HG02623 (cell line): ENCODE measurements at regions not wholly inside any gene's neighbourhood (a gene's known extent, or its start where the extent isn't known, plus 50 kb on each side); places are given as distances from the start of the nearest gene placed in this dataset.
A peak's percentile ranks its signal among the peaks of the same experiment; 100 is the strongest.

Experiments
- ATAC-seq: cut with Tn5 transposase; IDR thresholded peaks from one replicate; pipeline ENCODE4 v1.9.1; 2021; ENCODE audit warnings: moderate library complexity; ENCODE audit not compliant: unreplicated experiment

DNA sequence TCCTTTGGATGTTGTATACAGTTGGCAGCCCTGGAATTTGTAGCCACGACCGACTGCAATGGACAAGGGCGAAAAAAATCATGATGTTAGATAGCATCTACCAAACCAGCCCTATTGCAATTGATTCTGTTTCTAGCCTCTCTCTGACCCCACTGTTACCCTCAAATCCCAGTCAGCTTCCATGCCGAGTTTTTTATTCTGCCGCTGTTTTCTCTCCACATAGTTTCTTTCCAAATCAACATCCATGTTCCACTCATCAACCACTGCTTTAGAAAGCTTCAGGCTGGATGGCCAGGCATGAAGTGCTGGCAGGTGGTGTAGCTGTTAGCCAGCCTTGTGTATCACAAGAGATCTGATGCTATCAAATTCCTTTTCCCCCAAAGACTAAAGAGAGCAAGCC is 272.8 kb downstream of the FIGN start:
- no peak for ATAC-seq

DNA sequence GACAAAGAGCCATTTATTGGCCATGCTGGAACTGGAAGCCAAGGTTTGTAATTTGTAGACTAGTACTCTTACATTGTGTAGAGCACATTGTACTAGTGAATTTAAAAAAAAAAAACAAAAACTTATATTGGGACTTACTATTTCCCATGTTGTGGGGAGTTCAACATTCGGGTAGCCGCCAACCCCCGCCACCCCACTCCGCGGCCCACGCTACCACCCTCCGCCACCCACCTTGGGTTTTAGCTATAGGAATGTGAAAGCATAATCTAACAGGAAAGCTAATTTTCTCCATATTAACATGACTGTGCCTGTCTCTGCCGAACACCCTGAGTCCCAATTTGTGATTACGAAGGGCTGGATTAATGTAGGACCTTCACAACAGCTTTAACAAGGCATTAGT is 275.8 kb downstream of the FIGN start:
- ATAC-seq = no peak

DNA sequence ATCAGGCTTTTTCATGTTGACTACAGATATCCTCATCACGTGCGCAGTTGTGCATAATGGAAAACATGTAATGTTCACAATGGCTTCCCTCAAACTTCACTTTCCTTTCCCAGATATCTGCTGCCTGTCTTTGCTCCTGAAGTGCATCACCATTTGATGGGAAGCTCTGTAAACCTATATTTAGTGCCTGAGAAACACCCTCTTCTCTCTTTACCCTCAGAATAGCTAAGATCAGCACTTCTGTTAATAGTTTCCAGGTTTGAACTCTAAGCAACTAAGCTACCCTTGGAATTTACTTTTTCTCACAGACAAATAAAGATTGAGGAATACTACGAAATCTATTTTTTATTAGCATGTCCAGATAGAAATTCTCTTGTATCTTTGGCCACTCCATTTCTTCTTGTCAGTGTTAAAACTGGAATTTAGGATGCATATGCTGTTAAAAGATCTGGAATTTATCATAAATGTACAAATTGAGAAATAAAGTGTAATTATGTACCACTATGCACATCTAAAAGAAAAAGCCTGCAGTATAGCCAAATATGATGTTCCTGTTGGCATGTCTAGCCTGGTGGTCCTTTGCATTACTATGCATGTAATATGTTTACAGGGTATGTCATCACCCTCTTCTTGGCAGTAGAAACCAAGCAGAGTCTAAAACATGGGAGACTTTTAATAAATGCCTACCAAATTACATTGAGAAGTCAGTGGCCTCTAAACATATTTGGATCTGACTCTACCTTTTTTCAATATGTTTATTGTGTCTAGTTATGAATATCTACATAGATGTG is 278.7 kb downstream of the FIGN start:
- no peak for ATAC-seq

DNA sequence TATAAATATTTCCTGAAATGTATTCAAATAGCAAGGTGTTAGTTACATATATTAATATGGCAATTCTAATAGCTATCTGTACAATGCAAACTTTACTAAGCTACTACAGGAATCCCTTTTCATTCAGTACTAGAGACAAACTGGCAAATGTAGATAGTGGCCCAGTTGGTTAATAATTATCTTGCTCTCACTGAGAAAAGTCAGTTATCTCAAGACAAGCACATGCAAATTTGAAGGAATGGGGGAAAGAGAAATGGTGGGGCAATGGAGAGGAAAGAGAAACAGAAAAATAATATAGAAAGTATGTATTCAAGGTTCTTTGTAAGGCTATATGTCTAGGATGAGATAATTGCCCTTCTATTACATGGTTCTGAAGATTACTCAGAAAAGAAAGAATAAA is 280.0 kb downstream of the FIGN start:
- ATAC-seq = peak; percentile 90

DNA sequence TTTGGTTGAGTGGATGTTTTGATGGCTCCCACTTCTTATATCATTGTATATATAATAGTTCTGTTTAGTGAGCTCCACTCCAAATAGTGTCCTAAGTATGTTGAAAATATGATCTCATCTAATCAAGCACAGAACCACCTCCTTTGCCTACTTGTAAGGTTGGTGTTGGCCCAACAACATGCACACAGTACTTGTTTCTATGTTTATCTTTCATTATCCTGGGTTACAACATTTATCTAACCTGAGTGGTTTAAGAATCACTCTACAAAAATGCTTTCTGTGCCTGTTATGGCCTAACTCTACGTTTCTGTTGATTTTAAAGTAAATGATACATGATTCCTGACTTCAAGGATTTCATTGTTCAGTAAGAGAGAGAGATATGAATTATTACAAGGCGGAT is 281.9 kb downstream of the FIGN start:
- no peak for ATAC-seq

DNA sequence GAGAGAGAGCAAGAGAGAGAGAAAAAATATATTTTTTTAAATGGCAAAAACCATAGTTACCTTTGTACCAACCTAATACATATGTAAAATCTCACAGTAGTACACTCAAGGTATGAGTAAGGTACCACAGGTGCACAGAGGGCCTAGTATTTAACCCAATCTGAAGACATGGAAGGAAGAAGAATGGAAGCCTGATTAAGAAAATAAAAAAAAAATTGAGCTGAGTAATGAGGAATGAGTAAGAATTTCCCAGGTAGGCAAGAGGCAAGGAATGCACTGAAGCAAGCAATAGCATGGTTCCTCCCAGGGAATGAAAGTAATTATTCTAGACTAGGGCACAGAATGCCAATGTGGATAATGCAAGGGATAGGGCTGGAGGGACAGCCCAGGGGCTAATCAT is 294.2 kb downstream of the FIGN start:
- no peak for ATAC-seq

DNA sequence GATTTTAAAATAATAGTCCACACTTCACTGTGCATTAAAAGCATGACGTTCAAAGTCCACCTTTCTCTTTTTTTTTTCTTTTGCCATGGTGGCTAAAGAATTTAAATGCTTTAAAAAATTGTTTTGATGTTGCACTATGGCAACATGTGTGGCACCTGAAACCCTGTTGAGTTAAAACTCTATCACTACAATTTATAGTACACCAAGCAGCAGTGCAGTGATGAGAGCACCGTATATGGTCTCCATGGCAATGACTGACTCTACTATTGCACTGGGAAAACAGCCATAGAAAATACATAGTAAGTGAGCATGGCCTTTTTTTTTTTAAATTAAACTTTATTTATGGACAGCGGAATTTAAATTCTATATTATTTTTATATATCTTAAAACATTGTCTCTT is 298.8 kb downstream of the FIGN start:
- no peak for ATAC-seq

DNA sequence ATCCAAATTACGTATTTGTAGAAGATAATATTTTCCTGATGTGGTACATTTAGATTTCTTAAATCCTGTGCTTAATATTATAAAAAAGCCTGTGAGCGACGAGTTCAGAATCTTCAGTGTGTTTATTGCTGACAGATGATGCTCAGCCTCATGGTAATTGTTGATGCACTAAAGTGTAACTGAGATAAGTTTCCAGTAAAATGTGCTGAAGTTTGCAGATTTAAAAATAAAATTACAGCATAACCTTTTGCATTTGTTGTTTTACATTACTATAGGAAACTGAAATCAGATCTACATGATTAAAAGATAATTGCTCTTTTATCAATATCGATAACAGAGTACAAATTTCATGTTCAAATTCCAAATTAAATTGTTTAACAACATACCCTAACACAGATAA is 307.6 kb downstream of the FIGN start:
- no peak for ATAC-seq

DNA sequence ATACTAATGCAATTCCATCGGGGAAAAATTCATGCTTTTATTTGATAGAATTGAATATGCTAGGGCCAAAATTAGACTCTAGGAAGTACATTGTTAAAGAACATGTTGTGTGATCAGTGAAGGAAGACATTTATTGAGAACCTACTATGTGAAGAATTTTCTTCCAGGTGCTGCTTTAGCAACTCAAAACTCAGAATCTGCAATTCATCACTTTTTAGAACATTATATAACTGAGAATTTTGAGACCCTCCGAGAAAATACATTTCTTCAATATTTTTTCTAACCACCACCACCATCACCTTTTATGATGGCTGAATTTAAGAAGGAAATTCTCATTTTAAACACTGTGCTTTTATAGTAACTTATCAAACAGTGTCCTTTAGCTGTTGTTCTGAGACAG is 315.2 kb downstream of the FIGN start:
- no peak for ATAC-seq

DNA sequence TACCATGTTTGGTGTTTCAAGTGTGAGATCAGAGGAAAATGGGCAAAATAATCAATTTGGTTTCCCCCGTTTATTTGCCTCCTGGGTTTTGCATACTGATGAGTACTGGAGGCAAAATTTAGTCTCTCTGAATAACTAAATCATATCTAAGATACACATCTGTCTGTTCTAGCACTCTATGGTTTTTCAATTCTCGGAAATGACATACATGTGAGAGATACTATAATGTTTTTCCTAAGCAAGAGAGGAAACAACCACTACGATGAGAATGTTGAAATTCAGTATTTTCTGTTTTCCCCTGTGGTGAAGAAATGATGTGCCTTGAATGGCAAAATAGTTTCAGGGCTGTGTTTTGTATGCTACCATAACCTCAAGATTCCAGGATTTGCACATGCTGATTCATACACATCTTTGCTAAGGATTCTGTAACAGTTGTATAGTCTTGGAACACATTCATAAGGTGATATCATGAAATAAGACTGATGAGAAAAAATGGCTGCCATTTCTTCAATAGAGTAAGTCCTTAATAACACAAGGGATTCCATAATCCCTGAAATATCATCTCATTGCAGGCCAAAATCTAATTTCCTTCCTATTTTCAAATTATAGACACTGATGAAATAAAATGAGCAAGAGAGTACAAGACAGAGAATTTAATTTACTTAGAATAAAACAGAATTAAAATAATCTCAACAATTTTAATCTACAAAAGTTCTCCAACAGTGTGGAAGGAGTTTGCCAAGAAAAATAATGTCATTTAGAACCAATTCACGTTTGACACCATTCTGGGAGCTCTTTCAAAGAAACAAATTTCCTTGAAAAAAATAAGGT is 316.6 kb downstream of the FIGN start:
- no peak for ATAC-seq

DNA sequence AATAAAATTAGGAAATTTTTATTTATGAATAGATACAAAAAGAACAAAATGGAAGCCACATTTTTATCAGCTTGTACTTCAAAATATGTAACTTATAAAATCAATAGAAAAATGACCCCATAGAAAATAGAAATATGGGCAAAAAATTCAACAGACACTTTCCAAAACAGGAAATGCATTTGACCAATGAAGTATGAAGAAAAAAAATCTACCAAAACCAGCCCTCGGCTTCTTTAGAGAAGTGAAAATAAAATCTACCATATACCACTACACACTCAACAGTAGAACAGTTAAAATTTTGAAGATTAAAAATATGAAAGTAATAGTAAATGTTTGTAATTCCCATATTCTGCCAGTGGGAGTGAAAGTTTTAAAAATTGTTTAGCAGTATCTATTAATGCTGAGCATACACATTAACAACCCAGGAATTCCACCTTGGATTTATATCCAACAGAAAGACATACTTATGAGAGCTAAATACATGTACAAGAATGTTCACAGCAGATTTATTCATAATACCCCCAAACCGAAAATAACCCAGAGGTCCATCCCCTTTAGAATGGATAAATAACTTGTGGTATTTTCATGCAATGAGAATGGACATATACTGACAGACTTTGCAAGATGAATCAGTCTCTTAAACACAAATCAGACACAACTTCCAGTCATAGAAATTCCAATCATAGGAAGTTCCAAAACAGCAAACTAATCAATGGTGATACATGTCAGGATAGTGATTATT is 318.0 kb downstream of the FIGN start:
- peak; percentile 94 for ATAC-seq

DNA sequence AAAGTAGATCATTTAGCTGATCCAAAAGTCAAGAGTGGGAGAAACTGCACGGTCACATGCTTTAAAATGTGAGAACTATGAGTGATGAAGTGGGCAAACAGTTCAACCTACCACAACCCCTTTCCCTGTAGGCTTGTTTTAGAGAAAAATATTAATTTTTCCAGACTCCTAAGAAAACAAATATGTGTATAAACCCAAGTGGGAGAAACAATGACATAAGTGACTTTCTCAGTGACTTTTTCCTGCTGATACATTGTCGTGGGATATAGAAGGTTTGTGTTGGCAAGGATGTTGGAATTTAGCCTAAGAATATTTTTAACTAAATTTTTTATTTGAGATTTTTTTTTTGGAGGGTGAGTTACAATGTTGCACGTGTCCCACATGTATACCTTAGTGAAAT is 321.7 kb downstream of the FIGN start:
- ATAC-seq = no peak

DNA sequence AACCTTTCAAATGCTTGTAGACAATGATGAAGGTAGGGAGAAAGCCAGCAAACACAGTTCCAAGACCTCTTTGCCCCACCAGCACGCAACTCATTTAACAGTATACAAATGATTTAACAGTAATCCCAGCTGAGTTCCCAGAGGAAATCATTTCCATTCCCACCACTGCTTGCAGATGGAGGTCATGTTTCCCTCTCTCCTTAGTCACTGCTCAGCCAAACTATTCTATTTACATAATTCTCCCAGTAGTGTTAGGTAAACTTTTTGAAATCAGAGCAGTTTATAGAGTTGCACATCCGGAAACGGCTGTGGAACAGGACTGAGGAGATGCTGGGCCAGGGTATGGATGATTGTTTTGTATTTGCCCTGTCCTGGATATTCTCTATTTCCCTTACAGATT is 328.5 kb downstream of the FIGN start:
- ATAC-seq = no peak

DNA sequence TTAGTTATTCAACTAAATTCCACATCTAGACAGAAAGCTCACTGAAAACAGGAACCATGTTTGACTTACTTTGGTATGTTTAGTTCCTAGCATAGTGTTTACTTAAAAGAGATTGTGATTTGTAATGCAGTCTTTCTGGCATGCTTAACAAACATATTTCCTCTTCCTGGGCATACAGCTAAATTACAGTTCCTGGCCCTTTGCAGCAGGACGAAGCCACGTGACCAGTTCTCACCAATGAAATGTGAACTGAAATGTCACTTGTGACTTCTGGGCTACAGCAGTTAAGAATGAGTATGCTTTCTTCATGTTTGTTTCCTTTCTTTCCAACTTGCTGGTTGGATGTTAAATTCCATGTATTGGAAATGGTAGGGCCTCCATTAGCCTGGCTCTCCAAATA is 330.5 kb downstream of the FIGN start:
- no peak for ATAC-seq

DNA sequence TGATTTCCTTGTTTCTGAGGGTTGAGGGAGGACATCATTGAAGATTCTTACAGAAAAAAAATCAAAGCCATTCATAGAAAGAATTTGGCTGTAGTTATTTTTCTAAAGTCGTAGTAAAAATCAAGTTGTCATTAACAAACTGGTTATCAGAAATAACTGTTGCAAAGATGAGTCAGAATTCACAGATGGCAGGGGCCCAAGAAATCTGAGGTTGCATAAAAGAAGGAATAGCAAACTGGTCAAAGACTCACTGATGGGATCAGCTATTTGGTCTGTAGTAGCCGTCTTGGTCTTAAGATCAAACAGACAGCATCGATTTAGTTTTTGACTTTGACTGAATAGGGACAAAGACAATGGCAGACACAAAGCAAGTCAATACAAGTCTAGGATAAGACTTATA is 334.3 kb downstream of the FIGN start:
- ATAC-seq = no peak

DNA sequence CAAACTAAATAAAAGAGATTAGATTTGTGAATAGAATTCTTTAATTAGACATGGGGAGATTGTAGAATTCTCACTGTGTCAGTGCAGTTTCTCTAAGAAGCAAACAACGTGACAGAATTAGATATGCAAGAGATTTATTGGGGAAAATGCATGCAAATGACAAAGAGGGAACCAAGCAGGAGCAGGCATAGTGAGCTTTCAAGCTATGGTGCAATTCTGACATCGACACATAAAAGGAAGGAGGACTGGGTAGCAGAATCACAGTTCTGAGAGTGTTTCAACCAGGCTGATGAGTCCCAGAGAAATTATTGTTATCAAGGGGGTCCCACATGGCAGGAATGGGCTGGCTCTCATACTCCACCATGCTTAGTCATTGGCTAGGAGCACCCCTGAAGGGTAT is 338.4 kb downstream of the FIGN start:
- no peak for ATAC-seq

DNA sequence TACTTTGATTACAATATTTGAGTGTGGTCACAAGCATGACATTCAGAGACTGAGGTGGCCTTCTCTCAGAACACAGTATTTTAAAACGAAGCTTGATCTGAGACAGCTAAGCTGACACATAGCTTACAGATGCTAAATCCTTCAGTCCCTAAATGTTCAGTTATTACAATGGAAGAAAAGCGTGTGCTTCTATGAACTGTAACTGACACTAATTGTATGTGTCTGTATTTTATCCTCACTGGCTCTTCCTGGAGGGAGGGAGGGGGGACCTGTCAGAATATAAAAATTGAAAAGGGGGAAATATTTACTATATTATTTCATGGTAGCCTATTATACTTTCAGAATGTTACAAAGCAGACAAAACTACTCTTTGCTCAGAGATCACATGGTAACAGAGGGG is 340.2 kb downstream of the FIGN start:
- ATAC-seq = no peak

DNA sequence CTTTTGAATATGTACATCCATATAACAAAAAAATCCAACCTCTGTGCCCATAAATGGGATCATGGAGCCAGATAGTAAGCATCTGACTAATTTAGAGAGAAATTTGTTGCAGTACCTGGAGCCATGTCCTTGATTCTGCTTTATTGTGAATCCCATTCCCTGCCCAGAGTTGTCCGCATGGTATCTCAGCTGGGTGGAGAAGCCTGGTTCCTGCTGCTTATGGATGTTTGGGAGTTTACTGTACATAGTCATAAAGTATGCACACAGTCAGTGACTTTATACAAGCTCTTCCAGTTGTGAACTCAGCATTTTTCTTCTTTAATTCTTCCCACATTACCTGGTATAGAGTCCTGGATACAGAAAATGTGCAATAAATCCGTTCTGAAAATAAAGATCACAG is 346.0 kb downstream of the FIGN start:
- no peak for ATAC-seq

DNA sequence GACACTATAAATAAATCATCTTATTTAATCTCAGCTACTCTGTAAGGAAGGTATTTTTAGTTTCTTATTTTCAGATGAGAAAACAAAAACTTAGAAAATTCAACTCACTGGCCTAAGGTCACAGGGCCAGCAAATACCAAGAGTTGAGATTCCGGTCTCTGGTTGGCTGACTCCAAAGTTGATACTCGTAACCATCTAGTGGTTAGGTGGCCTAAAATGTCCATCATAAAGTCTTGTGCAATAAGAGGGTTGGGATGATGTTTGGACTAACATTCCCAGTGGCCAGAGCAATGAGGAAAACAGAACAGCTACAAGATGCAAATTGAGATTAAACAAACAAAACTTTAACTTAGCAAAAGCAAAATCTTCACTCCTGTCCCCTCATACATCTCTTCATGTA is 360.3 kb downstream of the FIGN start:
- no peak for ATAC-seq

DNA sequence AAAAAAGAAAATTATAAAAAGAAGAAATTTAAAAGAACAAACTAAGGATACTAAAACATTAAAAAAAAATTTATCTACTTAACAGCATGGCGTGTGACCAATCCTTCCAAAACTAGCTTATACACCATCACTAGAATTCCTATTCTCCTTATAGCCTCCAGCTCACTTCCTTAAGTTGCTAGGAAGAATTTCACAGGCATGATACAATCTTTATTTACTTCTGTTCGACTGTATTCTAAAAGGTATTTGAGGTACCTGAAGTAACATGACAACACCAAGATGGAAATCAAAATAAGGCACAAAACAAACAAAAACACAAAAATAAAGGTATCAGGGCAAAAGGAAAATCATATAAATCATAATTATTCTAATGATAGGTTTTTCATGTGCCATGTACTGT is 360.7 kb downstream of the FIGN start:
- no peak for ATAC-seq

DNA sequence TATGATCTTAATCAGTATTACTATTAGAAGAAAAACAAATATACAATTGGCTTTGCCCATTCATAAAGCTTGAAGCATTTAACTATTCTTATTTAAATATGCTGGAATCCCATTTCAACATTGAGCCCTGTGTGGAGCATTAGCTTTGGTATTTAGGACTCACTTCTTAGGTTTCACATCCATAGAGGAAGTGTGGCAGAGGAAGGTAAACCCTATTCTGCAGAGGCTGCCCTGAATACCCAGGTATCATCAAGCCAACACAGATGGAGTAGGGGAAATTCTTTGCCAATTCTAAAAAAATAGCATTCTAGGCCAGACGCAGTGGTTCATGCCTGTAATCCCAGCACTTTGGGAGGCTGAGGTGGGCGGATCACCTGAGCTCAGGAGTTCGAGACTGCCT is 361.5 kb downstream of the FIGN start:
- ATAC-seq = no peak

DNA sequence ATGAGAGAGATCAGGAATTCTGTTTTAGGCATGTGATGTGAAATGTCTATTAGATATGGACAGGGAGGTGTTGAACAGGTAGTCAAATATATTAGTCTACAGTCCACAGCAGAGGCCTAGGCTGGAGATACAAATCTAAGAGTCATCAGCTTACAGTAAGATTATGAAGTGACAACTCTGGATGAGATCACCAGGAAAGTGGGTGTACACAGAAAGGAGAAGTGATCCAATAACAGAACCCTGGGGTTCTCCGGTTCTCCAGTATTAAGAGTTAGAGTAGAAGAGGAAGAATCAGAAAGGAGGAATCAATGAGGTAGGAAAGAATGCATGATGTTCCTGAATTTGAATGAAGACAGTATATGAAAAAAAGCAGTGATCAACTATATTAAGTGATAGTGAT is 362.3 kb downstream of the FIGN start:
- no peak for ATAC-seq
